ENCODE measurements at regions not wholly inside any gene's neighbourhood (a gene's known extent, or its start where the extent isn't known, plus 50 kb on each side); places are given as distances from the start of the nearest gene placed in this dataset.

DNA sequence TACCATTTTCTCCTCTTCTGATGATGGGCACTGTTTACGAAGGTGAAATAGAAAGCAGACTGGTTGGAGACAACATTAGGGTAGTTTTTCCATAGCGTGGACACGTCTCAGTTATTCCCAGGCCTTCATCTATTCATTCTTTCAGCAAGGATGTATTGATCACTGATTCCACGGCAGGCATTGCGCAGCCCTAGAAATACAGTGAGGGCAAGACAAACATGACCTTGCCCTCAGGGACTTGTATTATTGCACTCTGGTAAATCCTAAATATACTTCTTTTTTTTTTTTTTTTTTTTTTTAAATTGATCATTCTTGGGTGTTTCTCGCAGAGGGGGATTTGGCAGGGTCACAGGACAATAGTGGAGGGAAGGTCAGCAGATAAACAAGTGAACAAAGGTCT lies 167.3 kb upstream of the SPRED2 start:
- no peak overlapping the region for H3K4me3 ChIP-seq (ENCODE audit: low read depth, low read length)
- Mint-ChIP-seq H3K4me1 (no peaks in the 10 kb centered on the region), H3K36me3 (no peaks in the 10 kb centered on the region), H3K9me3 (peaks cover 0 to 2% (median 0%) of the 10 kb centered on the region in 7 donors), H3K27ac (no peak overlapping the region), H3K4me3 (no peak overlapping the region), H3K27me3 (peaks cover 13% of the 10 kb centered on the region)
- H3K27ac ChIP-seq (ENCODE audit: insufficient read depth, low read length, poor library complexity, severe bottlenecking) = no peak overlapping the region
- DNase-seq = no peak
- no peak for ATAC-seq (ENCODE audit: low read depth in 2 of 2)
- no peaks in the 10 kb centered on the region for H3K9me3 ChIP-seq (ENCODE audit: control insufficient read depth in 2 of 2, low read length in 2 of 2)
- H3K27me3 ChIP-seq (ENCODE audit: control insufficient read depth, insufficient read depth, low read length) = no peaks in the 10 kb centered on the region
- no peaks in the 10 kb centered on the region for H3K4me1 ChIP-seq (ENCODE audit: control insufficient read depth, insufficient read depth, low read length, poor library complexity, severe bottlenecking)
- H3K36me3 ChIP-seq (ENCODE audit: control insufficient read depth, insufficient read depth, low read length) = no peaks in the 10 kb centered on the region

DNA sequence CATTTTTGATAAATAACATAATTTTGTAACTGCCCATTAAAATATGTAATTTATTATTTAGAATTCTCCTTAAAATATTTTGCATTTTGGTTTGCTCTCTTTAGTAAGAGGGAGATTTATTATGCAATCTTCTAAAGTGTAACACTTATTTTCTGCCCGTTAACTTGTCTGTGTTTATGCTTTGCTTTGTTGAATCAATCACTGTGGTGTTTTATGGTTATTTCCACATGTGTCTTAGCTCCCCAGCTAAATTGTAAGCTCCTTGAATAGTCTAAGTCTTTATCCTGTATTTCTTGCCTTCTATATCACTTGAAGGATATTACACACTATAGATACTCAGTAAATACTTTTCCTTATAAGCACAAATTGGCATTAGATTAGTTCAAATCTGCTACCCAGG lies 166.6 kb upstream of the SPRED2 start:
- ATAC-seq (ENCODE audit: low read depth in 2 of 2) (no peak), DNase-seq (no peak)
- H3K27me3 ChIP-seq (ENCODE audit: control insufficient read depth, insufficient read depth, low read length) = no peaks in the 10 kb centered on the region
- no peak overlapping the region for H3K4me3 ChIP-seq (ENCODE audit: low read depth, low read length)
- Mint-ChIP-seq H3K27ac (no peak overlapping the region), H3K4me3 (no peak overlapping the region), H3K27me3 (peaks cover 18% of the 10 kb centered on the region), H3K9me3 (peaks cover 0 to 4% (median 0%) of the 10 kb centered on the region in 7 donors), H3K4me1 (no peaks in the 10 kb centered on the region), H3K36me3 (no peaks in the 10 kb centered on the region)
- H3K36me3 ChIP-seq (ENCODE audit: control insufficient read depth, insufficient read depth, low read length) = no peaks in the 10 kb centered on the region
- no peaks in the 10 kb centered on the region for H3K9me3 ChIP-seq (ENCODE audit: control insufficient read depth in 2 of 2, low read length in 2 of 2)
- H3K4me1 ChIP-seq (ENCODE audit: control insufficient read depth, insufficient read depth, low read length, poor library complexity, severe bottlenecking) = no peaks in the 10 kb centered on the region
- H3K27ac ChIP-seq (ENCODE audit: insufficient read depth, low read length, poor library complexity, severe bottlenecking) = no peak overlapping the region

DNA sequence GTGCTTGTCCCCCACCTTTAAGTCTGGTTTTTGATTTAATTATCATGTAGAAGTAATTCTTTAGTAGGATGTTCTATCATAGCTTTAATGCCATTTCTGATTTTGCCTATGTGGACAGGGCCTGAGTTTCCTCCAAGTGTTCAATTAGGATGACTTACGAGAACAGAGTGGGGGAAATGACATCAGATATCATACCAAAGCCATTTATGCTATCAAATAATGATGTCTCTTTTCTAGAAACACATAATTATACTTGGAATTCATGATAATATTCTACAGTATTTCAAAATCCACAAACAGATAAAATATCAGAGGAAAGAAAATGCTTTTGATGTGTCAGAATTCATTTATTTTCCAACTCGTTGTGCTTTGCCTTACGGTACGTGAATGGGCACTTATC lies 165.9 kb upstream of the SPRED2 start:
- no peak overlapping the region for H3K27ac ChIP-seq (ENCODE audit: insufficient read depth, low read length, poor library complexity, severe bottlenecking)
- no peaks in the 10 kb centered on the region for H3K27me3 ChIP-seq (ENCODE audit: control insufficient read depth, insufficient read depth, low read length)
- H3K36me3 ChIP-seq (ENCODE audit: control insufficient read depth, insufficient read depth, low read length) = no peaks in the 10 kb centered on the region
- H3K27ac Mint-ChIP-seq = no peak overlapping the region
- H3K4me1 ChIP-seq (ENCODE audit: control insufficient read depth, insufficient read depth, low read length, poor library complexity, severe bottlenecking) = no peaks in the 10 kb centered on the region
- peaks cover 0 to 4% (median 0%) of the 10 kb centered on the region in 7 donors for H3K9me3 Mint-ChIP-seq
- H3K4me1 Mint-ChIP-seq = no peaks in the 10 kb centered on the region
- H3K4me3 ChIP-seq (ENCODE audit: low read depth, low read length) = no peak overlapping the region
- ATAC-seq (ENCODE audit: low read depth in 2 of 2) (no peak), DNase-seq (no peak)
- peaks cover 18% of the 10 kb centered on the region for H3K27me3 Mint-ChIP-seq
- no peaks in the 10 kb centered on the region for H3K9me3 ChIP-seq (ENCODE audit: control insufficient read depth in 2 of 2, low read length in 2 of 2)
- H3K36me3 Mint-ChIP-seq = no peaks in the 10 kb centered on the region
- H3K4me3 Mint-ChIP-seq = no peak overlapping the region

DNA sequence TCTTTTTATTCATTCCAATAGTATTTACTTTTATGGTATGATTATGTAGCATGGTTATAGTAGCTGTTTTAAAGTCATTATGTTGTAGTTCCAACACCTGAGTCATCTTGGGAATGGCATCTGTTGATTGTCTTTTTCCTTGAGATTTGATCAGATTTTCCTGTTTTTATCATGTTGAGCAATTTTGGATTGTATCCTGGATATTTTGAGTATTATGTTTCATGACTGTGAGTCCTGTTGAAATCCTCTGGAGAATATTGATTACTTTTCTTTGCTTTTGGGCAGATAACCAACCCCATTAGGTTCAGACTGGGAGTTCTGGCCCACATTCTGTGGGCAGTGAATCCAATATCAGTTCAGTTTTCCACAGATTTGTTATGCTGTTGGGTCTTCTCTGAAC lies 163.2 kb upstream of the SPRED2 start:
- no peaks in the 10 kb centered on the region for H3K36me3 Mint-ChIP-seq
- H3K27me3 Mint-ChIP-seq = peaks cover 27% of the 10 kb centered on the region
- no peak for ATAC-seq (ENCODE audit: low read depth in 2 of 2)
- H3K4me3 Mint-ChIP-seq = no peak overlapping the region
- no peak overlapping the region for H3K27ac Mint-ChIP-seq
- Histone ChIP-seq H3K27ac (ENCODE audit: insufficient read depth, low read length, poor library complexity, severe bottlenecking) (no peak overlapping the region), H3K27me3 (ENCODE audit: control insufficient read depth, insufficient read depth, low read length) (no peaks in the 10 kb centered on the region), H3K9me3 (ENCODE audit: control insufficient read depth in 2 of 2, low read length in 2 of 2) (no peaks in the 10 kb centered on the region), H3K36me3 (ENCODE audit: control insufficient read depth, insufficient read depth, low read length) (no peaks in the 10 kb centered on the region), H3K4me3 (ENCODE audit: low read depth, low read length) (no peak overlapping the region), H3K4me1 (ENCODE audit: control insufficient read depth, insufficient read depth, low read length, poor library complexity, severe bottlenecking) (no peaks in the 10 kb centered on the region)
- DNase-seq = no peak
- peaks cover 0 to 4% (median 0%) of the 10 kb centered on the region in 7 donors for H3K9me3 Mint-ChIP-seq
- H3K4me1 Mint-ChIP-seq = no peaks in the 10 kb centered on the region

DNA sequence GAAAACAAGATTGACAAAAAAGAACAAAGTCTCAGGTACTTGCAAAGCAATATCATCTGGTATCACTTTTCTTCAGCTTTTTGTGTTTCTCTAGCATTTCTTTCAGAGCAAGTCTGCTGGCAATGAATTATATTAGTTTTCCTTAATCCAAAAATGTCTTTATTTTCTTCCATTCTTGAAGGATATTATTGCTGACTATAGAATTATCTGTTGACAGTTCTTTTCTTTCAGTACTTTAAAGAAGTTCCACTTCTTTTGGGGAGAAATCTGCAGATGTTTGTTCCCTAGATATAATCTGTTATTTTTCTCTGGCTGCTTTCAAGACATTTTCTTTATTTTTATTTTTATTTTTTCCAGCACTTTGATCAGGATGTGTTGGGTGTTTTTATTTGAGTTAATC lies 161.8 kb upstream of the SPRED2 start:
- Mint-ChIP-seq H3K9me3 (peaks cover 0 to 5% (median 2%) of the 10 kb centered on the region in 7 donors), H3K4me1 (no peaks in the 10 kb centered on the region), H3K36me3 (no peaks in the 10 kb centered on the region), H3K4me3 (peak overlapping the region in 1 of 4 donors; percentile 11), H3K27ac (no peak overlapping the region), H3K27me3 (peaks cover 29% of the 10 kb centered on the region)
- Histone ChIP-seq H3K4me1 (ENCODE audit: control insufficient read depth, insufficient read depth, low read length, poor library complexity, severe bottlenecking) (no peaks in the 10 kb centered on the region), H3K27me3 (ENCODE audit: control insufficient read depth, insufficient read depth, low read length) (no peaks in the 10 kb centered on the region), H3K36me3 (ENCODE audit: control insufficient read depth, insufficient read depth, low read length) (no peaks in the 10 kb centered on the region), H3K27ac (ENCODE audit: insufficient read depth, low read length, poor library complexity, severe bottlenecking) (no peak overlapping the region), H3K9me3 (ENCODE audit: control insufficient read depth in 2 of 2, low read length in 2 of 2) (no peaks in the 10 kb centered on the region), H3K4me3 (ENCODE audit: low read depth, low read length) (no peak overlapping the region)
- no peak for ATAC-seq (ENCODE audit: low read depth in 2 of 2)
- no peak for DNase-seq

DNA sequence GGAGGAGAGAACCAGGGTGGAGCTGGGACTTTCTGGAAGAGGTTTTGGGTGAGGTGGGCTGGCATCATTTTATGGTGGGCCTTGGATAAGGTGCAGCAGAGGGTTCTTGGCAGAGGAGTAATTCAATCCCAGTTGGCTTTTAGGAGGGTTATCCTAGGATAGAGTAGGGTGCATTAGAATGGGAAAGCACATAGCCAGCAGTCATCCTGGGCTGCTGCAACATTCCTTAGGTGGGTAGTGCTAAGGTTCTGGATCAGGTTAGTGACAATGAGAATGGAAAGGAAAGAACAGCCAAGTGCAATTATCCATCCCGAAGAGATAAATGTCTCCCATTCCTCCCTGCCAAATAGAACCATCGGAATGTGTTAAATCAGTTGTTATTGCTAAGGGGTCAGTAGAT lies 157.3 kb upstream of the SPRED2 start:
- Mint-ChIP-seq H3K27me3 (peaks cover 26% of the 10 kb centered on the region), H3K4me1 (no peaks in the 10 kb centered on the region), H3K9me3 (peaks cover 0 to 4% (median 1%) of the 10 kb centered on the region in 7 donors), H3K36me3 (no peaks in the 10 kb centered on the region), H3K27ac (no peak overlapping the region), H3K4me3 (no peak overlapping the region)
- no peaks in the 10 kb centered on the region for H3K27me3 ChIP-seq (ENCODE audit: control insufficient read depth, insufficient read depth, low read length)
- H3K27ac ChIP-seq (ENCODE audit: insufficient read depth, low read length, poor library complexity, severe bottlenecking) = no peak overlapping the region
- no peaks in the 10 kb centered on the region for H3K4me1 ChIP-seq (ENCODE audit: control insufficient read depth, insufficient read depth, low read length, poor library complexity, severe bottlenecking)
- H3K9me3 ChIP-seq (ENCODE audit: control insufficient read depth in 2 of 2, low read length in 2 of 2) = no peaks in the 10 kb centered on the region
- ATAC-seq (ENCODE audit: low read depth in 2 of 2) (no peak), DNase-seq (no peak)
- H3K36me3 ChIP-seq (ENCODE audit: control insufficient read depth, insufficient read depth, low read length) = no peaks in the 10 kb centered on the region
- no peak overlapping the region for H3K4me3 ChIP-seq (ENCODE audit: low read depth, low read length)

DNA sequence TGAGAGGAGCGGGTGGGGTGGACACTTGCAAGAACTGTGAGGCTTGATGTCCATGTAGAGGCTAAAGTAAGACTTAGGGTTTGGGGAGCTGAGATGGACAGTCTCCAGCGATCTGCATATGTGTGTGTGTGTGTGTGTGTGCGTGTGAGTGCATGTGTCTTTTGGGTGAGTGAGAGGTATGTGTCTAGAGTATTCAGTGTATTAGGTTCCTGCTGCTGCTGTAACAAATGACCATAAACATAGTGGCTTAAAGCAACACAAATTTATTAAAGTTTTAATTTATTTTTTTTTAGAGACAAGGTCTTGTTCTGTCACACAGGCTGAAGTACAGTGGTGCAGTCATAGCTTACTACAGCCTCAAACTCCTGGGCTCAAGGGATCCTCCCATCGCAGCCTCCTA lies 155.4 kb upstream of the SPRED2 start:
- Histone ChIP-seq H3K36me3 (ENCODE audit: control insufficient read depth, insufficient read depth, low read length) (no peaks in the 10 kb centered on the region), H3K4me1 (ENCODE audit: control insufficient read depth, insufficient read depth, low read length, poor library complexity, severe bottlenecking) (no peaks in the 10 kb centered on the region), H3K27me3 (ENCODE audit: control insufficient read depth, insufficient read depth, low read length) (no peaks in the 10 kb centered on the region), H3K27ac (ENCODE audit: insufficient read depth, low read length, poor library complexity, severe bottlenecking) (no peak overlapping the region), H3K9me3 (ENCODE audit: control insufficient read depth in 2 of 2, low read length in 2 of 2) (no peaks in the 10 kb centered on the region), H3K4me3 (ENCODE audit: low read depth, low read length) (no peak overlapping the region)
- no peaks in the 10 kb centered on the region for H3K4me1 Mint-ChIP-seq
- H3K4me3 Mint-ChIP-seq = no peak overlapping the region
- peaks cover 22% of the 10 kb centered on the region for H3K27me3 Mint-ChIP-seq
- H3K36me3 Mint-ChIP-seq = no peaks in the 10 kb centered on the region
- H3K27ac Mint-ChIP-seq = no peak overlapping the region
- DNase-seq (no peak), ATAC-seq (ENCODE audit: low read depth in 2 of 2) (no peak)
- peaks cover 0 to 3% (median 0%) of the 10 kb centered on the region in 7 donors for H3K9me3 Mint-ChIP-seq

DNA sequence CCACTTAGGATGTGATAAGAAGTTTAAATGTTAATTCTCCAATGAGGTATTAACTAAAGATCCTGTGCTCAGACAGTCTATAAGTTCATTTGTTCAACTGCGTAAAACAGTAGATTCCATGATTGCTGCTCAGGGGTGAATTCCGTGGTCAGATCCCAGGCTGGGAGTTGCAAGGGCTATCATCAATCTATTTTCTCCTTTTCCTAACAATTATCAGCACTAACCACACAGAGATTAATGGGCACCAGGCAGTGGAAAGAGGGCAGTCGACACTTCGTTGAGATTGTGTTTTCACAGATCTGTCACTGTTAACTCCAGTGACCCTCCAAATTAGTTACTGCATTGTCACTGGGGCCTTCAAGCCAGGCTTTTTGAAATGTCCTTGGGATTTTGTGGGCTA lies 154.1 kb upstream of the SPRED2 start:
- Histone ChIP-seq H3K27me3 (ENCODE audit: control insufficient read depth, insufficient read depth, low read length) (no peaks in the 10 kb centered on the region), H3K4me3 (ENCODE audit: low read depth, low read length) (no peak overlapping the region), H3K36me3 (ENCODE audit: control insufficient read depth, insufficient read depth, low read length) (no peaks in the 10 kb centered on the region), H3K4me1 (ENCODE audit: control insufficient read depth, insufficient read depth, low read length, poor library complexity, severe bottlenecking) (no peaks in the 10 kb centered on the region), H3K9me3 (ENCODE audit: control insufficient read depth in 2 of 2, low read length in 2 of 2) (no peaks in the 10 kb centered on the region), H3K27ac (ENCODE audit: insufficient read depth, low read length, poor library complexity, severe bottlenecking) (no peak overlapping the region)
- DNase-seq (no peak), ATAC-seq (ENCODE audit: low read depth in 2 of 2) (no peak)
- Mint-ChIP-seq H3K36me3 (no peaks in the 10 kb centered on the region), H3K27me3 (peaks cover 18% of the 10 kb centered on the region), H3K4me3 (no peak overlapping the region), H3K4me1 (no peaks in the 10 kb centered on the region), H3K9me3 (peaks cover 0 to 3% (median 0%) of the 10 kb centered on the region in 7 donors), H3K27ac (no peak overlapping the region)
